Fibroblast of mammary gland (primary cell): ENCODE measurements at regions not wholly inside any gene's neighbourhood (a gene's known extent, or its start where the extent isn't known, plus 50 kb on each side); places are given as distances from the start of the nearest gene placed in this dataset.

Experiments used
- DNase-seq: peaks from one replicate; pipeline ENCODE4 v3.0.0-alpha.2; 2010; ENCODE audit warnings: low read depth
- H3K4me3 ChIP-seq: 2 replicates; pipeline ENCODE4 v1.5.1; 2011; ENCODE audit warnings: low read depth, mild to moderate bottlenecking, low read length, moderate library complexity; ENCODE audit not compliant: control insufficient read depth
- TF ChIP-seq, protein P1 (sequence below): conservative IDR thresholded peaks from 2 replicates; pipeline ENCODE4 v1.5.1; 2011; ENCODE audit warnings: low read depth, low read length, inconsistent platforms; ENCODE audit not compliant: control insufficient read depth, insufficient read depth

DNA sequence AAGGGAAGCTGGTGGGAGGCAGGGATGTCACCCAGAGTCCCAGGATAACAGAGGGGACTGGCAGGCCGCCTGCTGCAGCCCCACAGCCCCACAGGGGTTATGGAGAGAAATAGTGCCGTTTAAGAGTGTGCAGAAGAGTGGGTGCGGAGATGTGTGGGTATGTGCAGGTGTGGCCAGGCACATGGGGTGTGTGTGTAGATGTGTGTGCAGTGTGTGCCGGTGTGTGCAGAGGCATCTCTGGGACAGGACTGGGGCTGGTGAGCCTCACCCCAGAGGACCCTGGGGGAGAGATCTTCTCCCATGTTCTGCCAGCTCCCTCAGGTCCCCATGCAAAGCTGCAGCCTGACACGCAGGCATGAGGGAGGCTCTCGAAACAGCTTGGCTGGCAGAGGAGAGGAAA, 157.4 kb downstream of the RBFOX3 start:
- DNase-seq = no peak
- H3K4me3 ChIP-seq = no peak overlapping the region
- TF ChIP-seq, protein P1, sequence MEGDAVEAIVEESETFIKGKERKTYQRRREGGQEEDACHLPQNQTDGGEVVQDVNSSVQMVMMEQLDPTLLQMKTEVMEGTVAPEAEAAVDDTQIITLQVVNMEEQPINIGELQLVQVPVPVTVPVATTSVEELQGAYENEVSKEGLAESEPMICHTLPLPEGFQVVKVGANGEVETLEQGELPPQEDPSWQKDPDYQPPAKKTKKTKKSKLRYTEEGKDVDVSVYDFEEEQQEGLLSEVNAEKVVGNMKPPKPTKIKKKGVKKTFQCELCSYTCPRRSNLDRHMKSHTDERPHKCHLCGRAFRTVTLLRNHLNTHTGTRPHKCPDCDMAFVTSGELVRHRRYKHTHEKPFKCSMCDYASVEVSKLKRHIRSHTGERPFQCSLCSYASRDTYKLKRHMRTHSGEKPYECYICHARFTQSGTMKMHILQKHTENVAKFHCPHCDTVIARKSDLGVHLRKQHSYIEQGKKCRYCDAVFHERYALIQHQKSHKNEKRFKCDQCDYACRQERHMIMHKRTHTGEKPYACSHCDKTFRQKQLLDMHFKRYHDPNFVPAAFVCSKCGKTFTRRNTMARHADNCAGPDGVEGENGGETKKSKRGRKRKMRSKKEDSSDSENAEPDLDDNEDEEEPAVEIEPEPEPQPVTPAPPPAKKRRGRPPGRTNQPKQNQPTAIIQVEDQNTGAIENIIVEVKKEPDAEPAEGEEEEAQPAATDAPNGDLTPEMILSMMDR = no peak

DNA sequence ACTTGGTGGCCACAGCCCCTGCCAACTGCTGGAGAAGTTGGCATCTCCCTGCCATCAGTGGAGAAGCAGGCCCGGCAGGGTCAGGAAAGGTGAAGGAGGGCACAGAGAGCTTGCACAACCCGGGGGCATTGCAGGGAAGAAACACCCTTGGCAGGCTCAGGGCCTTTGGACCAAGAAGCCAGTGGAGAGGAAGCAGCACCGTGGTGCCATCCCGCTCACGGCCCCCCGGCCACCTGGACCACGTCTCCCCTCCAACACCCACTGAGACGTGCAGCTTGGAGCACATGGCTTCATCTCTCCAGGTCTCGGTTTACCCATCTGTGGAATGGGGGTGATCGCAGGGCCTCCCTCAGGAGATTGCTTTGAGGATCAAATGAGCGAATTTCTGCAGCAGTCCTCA, 158.1 kb downstream of the RBFOX3 start:
- no peak overlapping the region for H3K4me3 ChIP-seq
- TF ChIP-seq, protein P1 = no peak
- no peak for DNase-seq

DNA sequence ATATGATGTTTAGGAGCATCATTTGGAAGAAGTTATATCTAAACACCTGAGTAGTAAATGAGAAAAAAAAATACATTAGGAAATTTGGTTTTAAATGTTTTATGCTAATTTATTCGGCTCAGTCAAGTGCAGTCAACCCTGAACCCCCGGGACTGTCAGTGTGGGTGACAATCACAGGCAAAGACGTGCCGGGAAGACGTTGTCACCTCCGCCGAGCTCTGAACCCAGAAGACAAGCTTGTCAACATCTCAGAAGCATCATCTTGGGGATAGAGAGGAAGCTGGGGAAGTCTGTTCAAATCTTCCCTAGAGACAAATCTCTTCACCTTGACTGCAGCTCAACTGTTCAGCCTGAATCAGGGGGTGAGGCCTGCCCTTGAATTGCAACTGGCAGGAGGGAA, 159.7 kb downstream of the RBFOX3 start:
- no peak overlapping the region for H3K4me3 ChIP-seq
- no peak for DNase-seq
- TF ChIP-seq, protein P1 = no peak

DNA sequence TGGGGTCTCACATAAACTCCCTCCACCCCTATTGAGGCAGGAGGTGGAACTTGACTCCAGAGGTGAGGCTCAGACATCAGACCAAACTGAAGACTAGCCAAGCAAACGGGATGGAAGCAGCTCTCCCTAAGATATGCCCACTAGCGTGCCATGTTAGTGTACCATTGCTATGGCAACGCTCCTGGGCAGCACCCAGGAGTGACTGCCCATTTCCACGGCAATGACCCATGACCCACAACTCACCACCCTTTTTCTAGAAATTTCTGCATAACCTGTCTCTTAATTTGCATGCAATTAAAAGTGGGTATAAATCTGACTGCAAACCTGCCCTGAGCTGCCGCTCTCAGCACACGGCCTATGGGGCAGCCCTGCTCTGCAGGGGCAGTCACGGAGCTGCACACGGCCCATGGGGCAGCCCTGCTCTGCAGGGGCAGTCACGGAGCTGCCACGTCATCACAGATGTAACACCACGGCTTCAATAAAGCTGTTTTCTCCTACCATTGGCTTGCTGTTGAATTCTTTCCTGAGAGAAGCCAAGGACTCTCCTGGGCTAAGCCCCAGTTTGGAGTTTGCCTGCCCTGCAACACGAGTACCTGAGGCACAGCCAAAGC, 164.3 kb downstream of the RBFOX3 start:
- H3K4me3 ChIP-seq = no peak overlapping the region
- no peak for DNase-seq
- TF ChIP-seq, protein P1 = no peak

DNA sequence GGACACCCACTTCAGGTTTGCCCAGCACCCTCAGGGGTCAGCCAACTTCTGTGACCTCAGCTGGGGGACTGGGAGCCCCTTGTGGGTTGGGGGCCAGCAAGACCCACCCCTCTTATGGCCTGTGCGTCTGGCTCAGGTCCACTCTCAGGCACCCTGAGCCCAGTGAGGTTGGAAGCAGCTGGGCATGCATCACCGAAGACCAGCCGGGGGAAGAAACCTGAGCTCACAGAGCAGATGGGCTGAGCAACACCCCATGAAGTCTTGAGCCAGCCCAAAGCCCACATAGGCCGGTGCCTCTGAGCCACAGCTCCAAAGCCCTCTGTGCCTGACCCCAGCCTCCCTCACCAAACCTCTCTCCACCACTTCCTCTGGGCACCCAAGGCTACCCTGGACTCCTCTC, 166.7 kb downstream of the RBFOX3 start:
- DNase-seq = no peak
- TF ChIP-seq, protein P1 = no peak
- no peak overlapping the region for H3K4me3 ChIP-seq

DNA sequence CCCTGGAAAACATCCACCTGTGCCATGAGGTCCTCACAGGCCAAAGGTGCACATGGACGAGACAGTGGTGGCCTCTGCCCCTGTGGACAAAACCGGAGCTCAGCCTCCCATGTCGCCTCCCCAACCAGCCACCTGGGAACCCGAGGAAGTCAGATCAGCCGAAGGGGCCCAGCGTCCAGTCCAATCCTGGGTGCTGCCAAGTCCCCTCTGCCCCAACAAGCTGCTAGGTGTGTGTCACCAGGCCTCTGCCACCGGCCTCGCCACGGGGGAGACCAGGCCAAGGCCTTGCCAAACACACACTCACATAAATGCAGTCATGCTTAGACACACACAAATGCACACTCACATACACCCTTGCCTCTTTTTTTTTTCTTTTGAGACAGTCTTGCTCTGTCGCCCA, 167.8 kb downstream of the RBFOX3 start:
- no peak overlapping the region for H3K4me3 ChIP-seq
- TF ChIP-seq, protein P1 = no peak

DNA sequence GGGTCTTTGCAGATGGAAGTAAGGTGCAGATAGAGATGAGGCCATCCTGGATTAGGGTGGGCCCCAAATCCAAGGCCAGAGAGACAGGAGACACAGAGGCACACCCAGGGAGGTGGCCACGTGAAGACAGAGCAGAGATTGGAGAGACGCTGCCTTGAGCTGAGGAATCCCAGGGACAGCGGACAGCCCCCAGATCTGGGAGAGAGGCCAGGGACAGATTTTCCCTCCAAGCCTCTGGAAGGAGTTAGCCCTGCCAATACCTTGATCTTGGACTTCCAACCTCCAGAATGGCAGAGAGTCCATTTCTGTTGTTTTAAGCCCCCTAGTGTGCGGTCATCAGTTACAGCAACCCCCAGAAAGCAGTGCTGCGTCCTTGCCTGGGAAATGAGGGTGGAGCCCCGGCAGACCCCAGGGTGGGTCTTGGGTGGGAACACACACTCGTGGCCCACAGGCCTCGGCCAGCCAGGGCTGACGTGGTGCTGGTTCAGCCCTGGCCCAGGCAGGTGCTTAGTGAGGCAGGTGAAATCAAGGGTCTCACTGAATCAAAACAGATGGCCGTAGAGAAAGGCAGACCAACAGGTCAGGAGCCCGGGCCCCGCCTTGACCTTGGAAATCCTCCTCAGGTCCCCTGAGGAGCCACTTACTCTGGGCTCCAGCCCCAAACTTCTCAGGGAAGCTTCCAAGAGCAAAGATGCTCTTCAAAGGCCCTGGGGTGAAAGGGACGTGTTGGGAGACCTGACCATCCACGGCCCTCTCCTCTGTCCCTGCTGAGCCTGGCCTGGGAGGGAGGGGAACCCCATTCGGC, 169.3 kb downstream of the RBFOX3 start:
- H3K4me3 ChIP-seq = no peak overlapping the region

More for the DNA sequence above, 167.8 kb downstream of the RBFOX3 start:
- DNase-seq = no peak

More for the DNA sequence above, 169.3 kb downstream of the RBFOX3 start:
- DNase-seq = no peak
- TF ChIP-seq, protein P1 = no peak
